NT2/D1 (cell line): ENCODE measurements at regions not wholly inside any gene's neighbourhood (a gene's known extent, or its start where the extent isn't known, plus 50 kb on each side); places are given as distances from the start of the nearest gene placed in this dataset.

Experiments
- SUZ12 ChIP-seq: IDR thresholded peaks from 2 replicates; pipeline ENCODE4 v1.6.1; 2011; ENCODE audit not compliant: insufficient read length, insufficient read depth; ENCODE audit errors: extremely low read depth
- YY1 ChIP-seq: IDR thresholded peaks from 2 replicates; pipeline ENCODE4 v1.6.1; 2011; ENCODE audit not compliant: insufficient read length, insufficient read depth
- ZNF274 ChIP-seq: IDR thresholded peaks from 2 replicates; pipeline ENCODE4 v1.6.1; 2011; ENCODE audit warnings: mild to moderate bottlenecking, low read depth, low read length

- TF ChIP-seq SUZ12 (no peak), YY1 (no peak), ZNF274 (no peak)
These were observed 204.2 kb downstream of the PTGER3 start for GRCh38 chr1:70843452-70843851.
